Right atrium auricular region (tissue), 2 donors: ENCODE measurements at regions not wholly inside any gene's neighbourhood (a gene's known extent, or its start where the extent isn't known, plus 50 kb on each side); places are given as distances from the start of the nearest gene placed in this dataset.

Experiments
- DNase-seq: peaks from one replicate; pipeline ENCODE4 v3.0.0-alpha.2; 2019; ENCODE audit warnings: low spot score
- H3K27ac ChIP-seq, 2 donors: fragments of 200-600 bp; sonication (generic); 1 replicate in 1 of 2; 2 replicates in 1 of 2; pipeline ENCODE4 v1.5.1; 2016 to 2019
- H3K27me3 ChIP-seq, 2 donors: fragments of 200-600 bp; sonication (generic); one replicate each; pipeline versions ENCODE4 v1.5.1 to v1.6.0; 2017 to 2019
- H3K36me3 ChIP-seq: fragments of 200-600 bp; sonication (generic); one replicate; pipeline ENCODE4 v1.5.1; 2016
- H3K4me1 ChIP-seq, 2 donors: fragments of 200-600 bp; sonication (generic); one replicate each; pipeline versions ENCODE4 v1.5.1 to v1.6.0; 2017 to 2019
- H3K4me3 ChIP-seq, 2 donors: fragments of 200-600 bp; sonication (generic); 1 replicate in 1 of 2; 2 replicates in 1 of 2; pipeline ENCODE4 v1.5.1; 2017 to 2019; ENCODE audit warnings: mild to moderate bottlenecking in 1 of 2, moderate library complexity in 1 of 2
- H3K9me3 ChIP-seq, 2 donors: fragments of 200-600 bp; sonication (generic); one replicate each; pipeline ENCODE4 v1.5.1; 2019
- CTCF ChIP-seq, 2 donors: fragments of 200-600 bp; sonication (generic); IDR thresholded peaks; one replicate each; pipeline ENCODE4 v1.5.1; 2019; ENCODE audit warnings: antibody characterized with exemption in 2 of 2

- Histone ChIP-seq H3K36me3 (no peaks in the 10 kb centered on the region), H3K4me3 (no peak overlapping the region), H3K27ac (no peak overlapping the region), H3K27me3 (no peaks in the 10 kb centered on the region), H3K4me1 (no peaks in the 10 kb centered on the region), H3K9me3 (no peaks in the 10 kb centered on the region)
- DNase-seq: no peak
- TF ChIP-seq CTCF (IDR thresholded peaks at IDR 0.05): no peak
Measured at GRCh38 chr2:33891616-33892015, 292.5 kb upstream of the FAM98A start.

- no peak for DNase-seq
- Histone ChIP-seq H3K4me3 (no peak overlapping the region), H3K9me3 (no peaks in the 10 kb centered on the region), H3K27me3 (no peaks in the 10 kb centered on the region), H3K4me1 (no peaks in the 10 kb centered on the region), H3K36me3 (no peaks in the 10 kb centered on the region), H3K27ac (no peak overlapping the region)
- TF ChIP-seq CTCF (IDR thresholded peaks at IDR 0.05): no peak
Measured at GRCh38 chr2:33890686-33891085, 291.6 kb upstream of the FAM98A start.

- Histone ChIP-seq H3K4me3 (no peak overlapping the region), H3K27ac (peak overlapping the region in 1 of 2 donors; percentile 45), H3K9me3 (no peaks in the 10 kb centered on the region), H3K36me3 (no peaks in the 10 kb centered on the region), H3K27me3 (no peaks in the 10 kb centered on the region), H3K4me1 (peaks cover 0 to 12% of the 10 kb centered on the region in 2 donors)
- no peak for TF ChIP-seq CTCF (IDR thresholded peaks at IDR 0.05)
- no peak for DNase-seq
Measured at GRCh38 chr2:33877348-33878016, 278.4 kb upstream of the FAM98A start.

GRCh38 chr2:33873076-33873605, 274.0 kb upstream of the FAM98A start:
- Histone ChIP-seq H3K4me1 (peaks cover 0 to 12% of the 10 kb centered on the region in 2 donors), H3K9me3 (no peaks in the 10 kb centered on the region), H3K27ac (no peak overlapping the region), H3K4me3 (no peak overlapping the region), H3K27me3 (no peaks in the 10 kb centered on the region), H3K36me3 (no peaks in the 10 kb centered on the region)
- no peak for DNase-seq
- TF ChIP-seq CTCF (IDR thresholded peaks at IDR 0.05): no peak

GRCh38 chr2:33859811-33860461, 260.8 kb upstream of the FAM98A start:
- Histone ChIP-seq H3K9me3 (no peaks in the 10 kb centered on the region), H3K36me3 (no peaks in the 10 kb centered on the region), H3K4me1 (no peaks in the 10 kb centered on the region), H3K4me3 (no peak overlapping the region), H3K27me3 (no peaks in the 10 kb centered on the region), H3K27ac (no peak overlapping the region)
- TF ChIP-seq CTCF (IDR thresholded peaks at IDR 0.05): no peak
- no peak for DNase-seq
